B cell (primary cell): ENCODE measurements at regions not wholly inside any gene's neighbourhood (a gene's known extent, or its start where the extent isn't known, plus 50 kb on each side); places are given as distances from the start of the nearest gene placed in this dataset.

Experiments
- ATAC-seq: fragments of 200-7000 bp; cut with Tn5 transposase; one replicate; pipeline ENCODE4 v1.10.0; 2021; ENCODE audit warnings: low read depth, mild to moderate bottlenecking, moderate number of reproducible peaks, moderate library complexity
- CTCF ChIA-PET: fragments of 350-600 bp; sonication (Branson Sonifier 250); formaldehyde crosslinking; loops from one replicate; lab custom pipeline; 2021; ENCODE audit warnings: antibody characterized with exemption, inconsistent platforms; lab: Charles Lee
- POLR2A ChIA-PET: fragments of 350-600 bp; sonication (Branson Sonifier 250); formaldehyde crosslinking; loops from one replicate; lab custom pipeline; 2021; ENCODE audit warnings: antibody characterized with exemption; lab: Charles Lee
- DNase-seq: peaks from one replicate; pipeline ENCODE4 v3.0.0; 2013
- H2AFZ ChIP-seq: 2 replicates; pipeline ENCODE4 v1.6.1; 2012; ENCODE audit warnings: mild to moderate bottlenecking, low read depth, low read length; ENCODE audit not compliant: insufficient read depth, poor library complexity, severe bottlenecking
- H3K27ac ChIP-seq, 2 donors: 1 replicate in 1 of 2; 2 replicates in 1 of 2; pipeline ENCODE4 v1.5.1; 2012 to 2013; ENCODE audit warnings: low read length in 2 of 2, mild to moderate bottlenecking in 2 of 2, moderate library complexity in 1 of 2
- H3K27me3 ChIP-seq, 4 experiments: fragments of 200-600 bp in 1 of 4; sonication (generic) in 1 of 4; replicated peaks in 1 of 4; 1 replicate in 2 of 4; 2 replicates in 2 of 4; pipeline versions ENCODE4 v1.6.1 to v1.7.0; 2013 to 2016; ENCODE audit warnings: low read length in 3 of 4, mild to moderate bottlenecking in 2 of 4, mixed read lengths in 1 of 4, moderate library complexity in 1 of 4; ENCODE audit not compliant: insufficient read depth in 4 of 4, control insufficient read depth in 3 of 4; ENCODE audit errors: control extremely low read depth in 1 of 4
- H3K36me3 ChIP-seq, 2 experiments: replicated peaks in 1 of 2; 1 replicate in 1 of 2; 2 replicates in 1 of 2; pipeline versions ENCODE4 v1.6.1 to v1.7.1; 2013; ENCODE audit warnings: low read length in 1 of 2; ENCODE audit not compliant: insufficient read depth in 2 of 2, control insufficient read depth in 1 of 2; ENCODE audit errors: control extremely low read depth in 1 of 2, extremely low read depth in 1 of 2
- H3K4me1 ChIP-seq, 2 donors: fragments of 200-600 bp in 1 of 2; sonication (generic) in 1 of 2; 1 replicate in 1 of 2; 2 replicates in 1 of 2; pipeline versions ENCODE4 v1.5.1 to v1.6.1; 2013 to 2017; ENCODE audit warnings: low read length in 2 of 2; ENCODE audit not compliant: control insufficient read depth in 2 of 2, insufficient read depth in 2 of 2
- H3K4me2 ChIP-seq: replicated peaks from 2 replicates; pipeline ENCODE3; 2012; ENCODE audit warnings: mild to moderate bottlenecking, low read depth, low read length; ENCODE audit not compliant: poor library complexity, severe bottlenecking
- H3K4me3 ChIP-seq, 5 experiments: fragments of 200-600 bp in 1 of 5; sonication (generic) in 1 of 5; 1 replicate in 3 of 5; 2 replicates in 2 of 5; pipeline versions ENCODE4 v1.5.1 to v1.7.0; 2011 to 2016; ENCODE audit warnings: low read length in 4 of 5, mild to moderate bottlenecking in 4 of 5, low read depth in 2 of 5, control low read depth in 1 of 5, moderate library complexity in 1 of 5; ENCODE audit not compliant: insufficient read depth in 1 of 5; ENCODE audit errors: control extremely low read depth in 1 of 5, extremely low read depth in 1 of 5
- H3K79me2 ChIP-seq: fragments of 200-600 bp; sonication (generic); one replicate; pipeline ENCODE4 v1.6.0; 2016; ENCODE audit warnings: low read length; ENCODE audit not compliant: control insufficient read depth, insufficient read depth
- H3K9ac ChIP-seq: fragments of 200-600 bp; sonication (generic); 2 replicates; pipeline ENCODE4 v1.6.1; 2017; ENCODE audit warnings: mild to moderate bottlenecking, low read length, moderate library complexity
- H3K9me3 ChIP-seq, 3 donors: one replicate each; pipeline versions ENCODE4 v1.6.1 to v1.7.1; 2013; ENCODE audit warnings: low read length in 2 of 3; ENCODE audit not compliant: control insufficient read depth in 2 of 3, insufficient read depth in 1 of 3; ENCODE audit errors: control extremely low read depth in 1 of 3
- H4K20me1 ChIP-seq: 2 replicates; pipeline ENCODE4 v1.6.0; 2012; ENCODE audit warnings: mild to moderate bottlenecking, low read length; ENCODE audit not compliant: insufficient read depth, control insufficient read depth, poor library complexity, severe bottlenecking
- H3K27ac Mint-ChIP-seq: one replicate; pipeline ENCODE4 v1.8.0; 2021; ENCODE audit warnings: mixed read lengths
- H3K27me3 Mint-ChIP-seq: one replicate; pipeline ENCODE4 v1.8.0; 2021; ENCODE audit warnings: mixed read lengths
- H3K4me1 Mint-ChIP-seq: one replicate; pipeline ENCODE4 v1.8.0; 2021; ENCODE audit warnings: mixed read lengths
- H3K4me3 Mint-ChIP-seq: one replicate; pipeline ENCODE4 v1.8.0; 2021; ENCODE audit warnings: mixed read lengths
- H3K9me3 Mint-ChIP-seq: one replicate; pipeline ENCODE4 v1.8.0; 2022; ENCODE audit warnings: mixed read lengths; ENCODE audit not compliant: insufficient read depth
- EZH2 ChIP-seq: IDR thresholded peaks from 2 replicates; pipeline ENCODE4 v1.6.1; 2012; ENCODE audit warnings: borderline replicate concordance, low read depth, mild to moderate bottlenecking, moderate library complexity, low read length; ENCODE audit not compliant: insufficient read depth, poor library complexity, severe bottlenecking
- WGBS: methylation state at CpG from one replicate; pipeline ENCODE4 v1.1.5; 2013; ENCODE audit warnings: missing lambda C conversion rate; ENCODE audit not compliant: insufficient coverage; 5-methylcytosine and 5-hydroxymethylcytosine counted together
- intact Hi-C: fragments of 100-400 bp; cut with micrococcal nuclease; formaldehyde crosslinking; loops from one replicate; pipeline ENCODE4 v1.10.0; 2022
- TF ChIP-seq, protein P1 (sequence below): fragments of 200-600 bp; IDR thresholded peaks from one replicate; pipeline ENCODE4 v1.8.0; 2022; ENCODE audit warnings: antibody characterized with exemption, mild to moderate bottlenecking

DNA sequence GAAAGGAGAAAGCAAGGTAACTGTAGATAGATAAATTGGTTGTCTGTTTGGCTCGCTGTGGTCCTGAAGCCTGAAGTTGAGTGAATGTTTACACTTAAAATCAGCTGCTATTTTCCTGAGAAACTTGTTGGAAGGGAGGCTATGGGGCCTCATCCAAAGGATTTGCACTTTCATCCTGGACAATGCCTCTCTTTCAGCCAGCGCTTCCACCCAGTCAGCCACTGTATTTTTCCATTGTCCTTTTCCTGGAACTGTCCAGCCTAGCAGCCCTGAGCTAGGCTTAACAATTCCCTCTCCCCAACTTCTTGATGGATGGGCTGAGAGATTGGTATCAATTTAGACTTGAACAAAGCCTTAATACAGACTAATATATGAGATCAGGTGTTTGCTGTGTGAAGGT, 429.2 kb downstream of the DMAC1 start:
- TF ChIP-seq, protein P1, sequence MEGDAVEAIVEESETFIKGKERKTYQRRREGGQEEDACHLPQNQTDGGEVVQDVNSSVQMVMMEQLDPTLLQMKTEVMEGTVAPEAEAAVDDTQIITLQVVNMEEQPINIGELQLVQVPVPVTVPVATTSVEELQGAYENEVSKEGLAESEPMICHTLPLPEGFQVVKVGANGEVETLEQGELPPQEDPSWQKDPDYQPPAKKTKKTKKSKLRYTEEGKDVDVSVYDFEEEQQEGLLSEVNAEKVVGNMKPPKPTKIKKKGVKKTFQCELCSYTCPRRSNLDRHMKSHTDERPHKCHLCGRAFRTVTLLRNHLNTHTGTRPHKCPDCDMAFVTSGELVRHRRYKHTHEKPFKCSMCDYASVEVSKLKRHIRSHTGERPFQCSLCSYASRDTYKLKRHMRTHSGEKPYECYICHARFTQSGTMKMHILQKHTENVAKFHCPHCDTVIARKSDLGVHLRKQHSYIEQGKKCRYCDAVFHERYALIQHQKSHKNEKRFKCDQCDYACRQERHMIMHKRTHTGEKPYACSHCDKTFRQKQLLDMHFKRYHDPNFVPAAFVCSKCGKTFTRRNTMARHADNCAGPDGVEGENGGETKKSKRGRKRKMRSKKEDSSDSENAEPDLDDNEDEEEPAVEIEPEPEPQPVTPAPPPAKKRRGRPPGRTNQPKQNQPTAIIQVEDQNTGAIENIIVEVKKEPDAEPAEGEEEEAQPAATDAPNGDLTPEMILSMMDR: no peak
- no peak for TF ChIP-seq EZH2
- POLR2A ChIA-PET: no interaction called here
- ATAC-seq: no peak
- Histone ChIP-seq H4K20me1 (no peaks in the 10 kb centered on the region), H3K36me3 (no peaks in the 10 kb centered on the region), H3K9ac (no peak overlapping the region), H3K4me1 (no peaks in the 10 kb centered on the region), H3K27me3 (no peaks in the 10 kb centered on the region), H3K4me3 (no peak overlapping the region), H3K27ac (no peak overlapping the region), H3K9me3 (no peaks in the 10 kb centered on the region), H3K4me2 (no peak overlapping the region), H2AFZ (no peak overlapping the region), H3K79me2 (no peaks in the 10 kb centered on the region)
- no peak overlapping the region for H3K27ac Mint-ChIP-seq
- H3K27me3 Mint-ChIP-seq: peaks cover 4% of the 10 kb centered on the region
- WGBS: 50% methylated on average over 1 of the region's 2 CpGs
- CTCF ChIA-PET: no interaction called here
- H3K9me3 Mint-ChIP-seq: no peaks in the 10 kb centered on the region
- no peak overlapping the region for H3K4me3 Mint-ChIP-seq
- no peaks in the 10 kb centered on the region for H3K4me1 Mint-ChIP-seq
- no peak for DNase-seq
- intact Hi-C loops: no loop called here

DNA sequence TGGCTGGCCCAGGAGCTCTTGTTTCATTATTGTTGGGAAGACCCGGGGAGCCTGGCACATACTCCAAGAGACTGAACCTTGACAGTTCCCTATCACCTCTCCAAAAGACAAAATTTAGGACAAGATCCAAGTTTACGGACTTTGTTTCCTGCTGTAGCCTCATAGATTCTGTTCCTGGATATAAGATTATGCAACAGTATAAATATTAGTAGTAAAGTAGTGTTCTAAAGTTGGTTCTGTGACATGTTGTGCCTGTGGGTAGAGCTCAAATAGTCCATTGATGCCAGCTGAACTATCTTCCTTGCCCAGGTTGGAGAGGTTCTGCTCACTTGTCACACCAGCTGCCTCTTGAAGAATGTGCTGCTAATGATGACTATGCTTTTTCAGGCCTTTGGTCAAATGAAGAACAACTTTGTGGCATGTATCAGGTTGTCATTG, 430.2 kb downstream of the DMAC1 start:
- H3K4me3 ChIP-seq: no peak overlapping the region
- CTCF ChIA-PET: no interaction called here
- Mint-ChIP-seq H3K27ac (no peak overlapping the region), H3K27me3 (peaks cover 4% of the 10 kb centered on the region), H3K4me3 (no peak overlapping the region), H3K4me1 (no peaks in the 10 kb centered on the region), H3K9me3 (no peaks in the 10 kb centered on the region)
- no peak for TF ChIP-seq EZH2
- TF ChIP-seq, protein P1: no peak
- no CpG with 5 or more reads among the region's 2 CpGs for WGBS
- no peak overlapping the region for H3K27ac ChIP-seq
- no peak overlapping the region for H3K4me2 ChIP-seq
- intact Hi-C loops: no loop called here
- H3K79me2 ChIP-seq: no peaks in the 10 kb centered on the region
- no peaks in the 10 kb centered on the region for H3K36me3 ChIP-seq
- ATAC-seq: no peak
- H2AFZ ChIP-seq: no peak overlapping the region
- no peak overlapping the region for H3K9ac ChIP-seq
- no peaks in the 10 kb centered on the region for H3K27me3 ChIP-seq
- no peaks in the 10 kb centered on the region for H4K20me1 ChIP-seq
- no peaks in the 10 kb centered on the region for H3K9me3 ChIP-seq
- no peaks in the 10 kb centered on the region for H3K4me1 ChIP-seq
- no peak for DNase-seq
- POLR2A ChIA-PET: no interaction called here
